SW 1271 (cell line): ENCODE measurements at regions not wholly inside any gene's neighbourhood (a gene's known extent, or its start where the extent isn't known, plus 50 kb on each side); places are given as distances from the start of the nearest gene placed in this dataset.

Experiments used
- DNase-seq, 2 experiments: peaks; one replicate each; lab custom pipeline; 2025; lab: John Stamatoyannopoulos, UW

DNA sequence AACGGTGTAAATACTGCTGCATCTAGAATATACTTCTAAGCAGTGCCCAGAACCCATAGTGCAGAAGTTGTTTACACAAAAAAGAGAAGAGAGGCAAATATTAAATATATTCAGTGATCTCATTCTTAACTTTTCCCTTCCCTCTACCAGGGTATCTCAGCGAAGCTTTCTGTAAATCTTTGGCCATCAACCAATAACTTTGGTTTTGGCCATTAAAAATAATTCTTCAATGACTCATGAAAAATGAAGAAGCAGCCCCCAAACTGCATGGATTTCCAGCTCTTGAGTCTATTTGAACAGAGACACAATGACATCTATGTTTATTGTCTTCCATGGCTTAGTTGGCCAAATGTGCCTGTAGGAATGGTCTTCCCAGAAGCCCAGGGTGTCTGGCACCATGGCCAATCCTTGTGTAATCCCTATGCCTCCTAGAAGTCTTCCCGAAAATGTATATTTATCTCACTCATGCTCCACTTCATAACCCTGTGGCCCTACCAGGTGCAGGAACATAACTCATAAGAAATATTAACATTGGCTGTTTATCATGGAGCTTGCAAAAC lies 646.6 kb downstream of the TOX3 start:
- no peak for DNase-seq

DNA sequence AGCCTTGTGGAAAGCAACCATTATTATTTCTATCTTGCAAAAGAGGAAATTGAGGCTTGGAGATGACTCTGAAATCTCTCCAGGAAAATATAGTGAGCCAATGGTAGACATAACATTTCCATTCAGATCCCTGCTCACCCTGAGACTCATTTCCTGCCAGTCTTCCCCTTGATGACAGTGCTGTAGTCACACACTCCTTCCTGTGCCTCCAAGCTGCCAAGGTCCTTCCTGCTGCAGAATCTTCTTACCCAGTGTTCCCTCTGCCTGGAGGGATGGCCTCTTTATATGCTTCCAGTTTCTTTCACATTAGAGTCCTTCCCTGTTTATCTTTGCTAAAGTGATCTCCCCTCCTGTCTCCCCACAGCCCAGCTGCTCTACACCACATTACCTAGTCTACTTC lies 648.1 kb downstream of the TOX3 start:
- DNase-seq, result peak in 1 of 2 experiments; percentile 1

DNA sequence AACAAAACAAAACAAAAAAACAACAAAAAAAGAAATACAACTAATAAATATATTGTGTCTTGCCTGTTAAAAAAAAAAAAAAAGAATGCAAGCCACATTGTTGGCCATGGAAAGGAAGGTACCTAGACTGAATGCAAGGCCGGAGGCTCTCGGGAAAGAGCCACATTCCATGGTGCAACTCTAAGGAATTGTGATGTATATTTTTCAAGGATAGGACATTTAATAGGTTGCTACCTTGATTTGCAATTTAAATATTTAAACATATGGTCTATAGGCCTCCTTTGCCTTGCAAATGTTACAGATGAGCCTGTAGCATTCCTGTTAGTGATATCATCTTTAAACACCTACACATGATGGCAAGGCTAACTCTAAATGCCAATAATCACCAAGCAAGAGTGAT lies 650.9 kb downstream of the TOX3 start:
- no peak for DNase-seq

DNA sequence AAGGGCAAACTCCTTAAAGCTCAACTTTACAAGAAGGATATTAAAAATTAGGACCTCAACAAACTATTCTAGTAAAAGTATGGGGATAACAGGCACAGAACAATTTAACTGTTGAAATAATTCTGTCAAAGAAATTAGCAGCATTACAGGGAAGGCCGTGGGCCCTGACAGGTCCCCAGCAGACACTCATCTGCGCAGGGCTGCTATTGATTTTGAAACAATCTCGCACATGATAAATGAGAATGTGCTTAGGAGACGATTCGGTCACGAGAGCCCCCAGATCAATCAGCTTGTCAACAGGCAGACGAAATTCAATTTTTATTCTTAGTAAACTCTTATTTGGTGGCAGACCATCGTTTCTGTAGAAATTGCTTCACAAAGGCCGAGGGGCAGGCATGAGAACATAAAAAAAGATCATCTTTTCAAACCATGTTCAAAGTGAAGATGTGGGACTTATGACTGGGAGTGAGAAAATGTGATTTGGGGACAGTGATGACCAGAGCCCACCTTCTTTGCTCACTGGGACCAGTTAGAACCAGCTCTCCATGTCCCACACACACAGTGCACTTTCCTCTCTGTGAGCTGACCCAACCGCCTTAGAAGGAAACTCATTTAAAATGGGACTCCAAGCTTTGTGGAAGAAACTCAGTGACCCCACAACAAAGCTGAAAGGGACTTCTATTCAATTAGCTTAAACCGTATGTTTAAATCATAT lies 654.5 kb downstream of the TOX3 start:
- no peak for DNase-seq

DNA sequence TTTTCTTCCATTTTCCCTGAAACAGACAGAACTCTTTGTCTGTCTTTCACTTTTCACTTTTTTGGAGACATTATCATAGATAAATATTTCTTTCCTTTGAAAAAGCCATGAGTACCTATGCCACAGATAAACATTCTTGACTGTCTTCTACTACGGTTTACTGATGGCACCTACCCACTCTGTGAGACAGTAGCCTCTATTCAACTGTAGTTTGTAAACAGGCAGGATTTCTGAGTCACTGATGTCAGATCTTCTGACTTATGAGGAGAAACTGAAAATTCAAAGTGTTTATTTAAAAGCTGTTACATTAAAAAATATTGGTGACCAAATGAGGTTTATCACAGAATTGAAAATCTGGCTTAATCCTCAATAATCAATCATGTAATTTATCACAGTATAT lies 658.4 kb downstream of the TOX3 start:
- DNase-seq, result no peak

DNA sequence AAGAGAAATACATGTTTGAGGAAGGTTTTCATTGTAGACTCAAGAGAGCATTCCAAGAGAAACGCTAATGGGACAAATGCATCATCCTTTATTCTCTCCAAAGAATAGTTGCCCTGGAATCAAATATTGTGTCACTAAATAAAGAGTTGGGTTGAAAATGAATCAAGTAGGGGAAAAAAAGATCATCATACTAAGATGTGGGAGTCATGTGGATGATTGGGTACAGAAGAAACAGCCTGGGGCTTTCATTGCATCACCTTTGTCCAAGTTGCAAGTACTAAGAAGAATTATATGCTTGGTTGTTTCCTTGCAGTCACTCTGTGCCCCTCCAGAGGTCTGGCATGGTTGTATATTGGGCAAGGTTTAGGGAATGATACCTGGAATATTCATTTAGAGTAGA lies 658.9 kb downstream of the TOX3 start:
- DNase-seq, result no peak

DNA sequence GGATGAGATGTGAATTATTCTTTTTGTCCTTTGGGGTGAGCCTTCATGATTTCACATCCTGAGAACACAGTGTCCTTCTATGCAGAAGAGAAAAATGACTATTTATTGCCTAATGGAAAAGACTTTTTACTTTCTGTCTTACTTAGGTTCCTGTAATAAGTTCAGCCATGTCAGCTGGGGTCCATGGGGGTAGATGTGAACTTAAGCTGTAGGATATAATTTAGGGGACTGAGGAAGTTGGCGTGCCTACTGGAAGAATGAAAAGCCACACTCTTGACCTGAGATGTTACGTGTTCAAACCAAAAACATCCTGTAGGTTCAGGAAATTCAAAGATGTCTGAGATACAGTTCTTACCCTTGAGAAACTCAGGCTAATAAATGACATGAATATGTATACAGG lies 660.5 kb downstream of the TOX3 start:
- no peak for DNase-seq

DNA sequence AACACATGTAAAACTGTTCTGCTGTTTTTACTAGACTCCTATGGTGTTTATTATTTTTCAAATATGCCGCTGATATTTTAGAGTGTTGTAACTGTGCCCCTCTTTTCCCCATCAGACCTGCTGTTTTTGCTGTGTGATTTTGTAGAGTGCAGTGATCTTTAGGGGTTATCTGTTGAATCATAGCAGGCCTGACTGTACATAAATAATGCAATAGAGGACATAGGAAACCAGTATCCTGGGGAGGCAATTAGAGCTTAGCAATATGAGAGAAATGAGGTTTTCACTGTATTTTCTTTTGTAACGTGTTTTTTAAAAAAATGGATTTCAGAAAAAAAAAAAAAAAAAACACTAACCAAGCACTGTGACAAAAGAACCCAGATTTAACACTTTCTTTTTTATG lies 662.2 kb downstream of the TOX3 start:
- no peak for DNase-seq

DNA sequence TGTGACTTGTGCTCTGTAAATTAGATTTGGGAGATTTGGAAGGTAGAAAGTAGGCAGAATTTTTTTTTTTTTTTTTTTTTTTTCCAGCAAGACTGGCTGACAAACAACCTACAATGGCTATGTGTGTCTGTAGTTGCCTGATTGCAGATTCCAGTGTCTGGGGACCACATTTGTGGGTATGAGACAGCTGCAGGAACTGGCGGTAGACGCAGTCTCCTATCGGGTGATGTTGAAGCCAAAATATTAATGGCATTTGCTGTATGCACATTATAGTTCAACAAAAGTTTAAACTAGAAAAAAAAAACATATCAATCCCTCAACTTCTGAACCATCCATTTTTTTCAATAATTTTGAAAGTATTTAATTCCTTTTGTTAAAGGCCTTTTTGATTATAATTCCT lies 665.2 kb downstream of the TOX3 start:
- DNase-seq, result no peak

DNA sequence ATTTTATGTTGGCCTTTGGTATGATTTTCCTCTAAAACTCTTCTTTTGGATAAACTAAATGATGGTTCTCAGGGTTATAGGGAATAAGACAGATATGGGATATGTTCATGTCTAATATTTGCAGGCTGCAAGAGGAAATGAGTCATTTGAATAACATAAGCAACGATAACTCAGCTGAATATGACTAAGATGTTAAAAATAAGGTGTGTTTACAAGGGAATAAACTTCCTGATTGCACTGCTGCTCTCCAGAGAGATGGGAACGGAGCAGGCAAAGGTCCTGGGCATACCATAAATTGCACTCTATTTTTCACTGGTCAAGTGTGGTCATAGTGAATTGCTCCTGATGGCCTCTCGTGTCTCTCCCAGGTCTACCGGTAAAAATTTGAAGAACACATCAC lies 666.2 kb downstream of the TOX3 start:
- peak in 1 of 2 experiments; percentile 47 for DNase-seq

DNA sequence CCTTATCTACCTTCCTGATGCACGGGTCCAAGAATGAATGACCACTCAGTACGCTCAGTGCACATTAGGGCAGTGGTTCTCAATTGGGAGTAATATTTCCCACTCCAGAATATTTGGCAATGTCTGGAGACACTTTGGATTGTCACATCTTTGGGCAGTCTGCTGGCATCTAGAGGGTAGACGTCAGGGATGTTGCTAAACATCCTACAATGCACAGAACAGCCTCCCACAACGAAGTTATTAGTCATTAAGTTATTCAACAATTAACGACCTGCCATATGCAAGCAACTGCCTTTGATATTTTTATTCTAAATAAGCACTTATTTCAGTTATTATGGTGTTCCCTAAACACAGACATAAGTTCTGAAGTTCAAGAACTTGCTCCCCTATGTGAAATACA lies 669.3 kb downstream of the TOX3 start:
- DNase-seq, result no peak

DNA sequence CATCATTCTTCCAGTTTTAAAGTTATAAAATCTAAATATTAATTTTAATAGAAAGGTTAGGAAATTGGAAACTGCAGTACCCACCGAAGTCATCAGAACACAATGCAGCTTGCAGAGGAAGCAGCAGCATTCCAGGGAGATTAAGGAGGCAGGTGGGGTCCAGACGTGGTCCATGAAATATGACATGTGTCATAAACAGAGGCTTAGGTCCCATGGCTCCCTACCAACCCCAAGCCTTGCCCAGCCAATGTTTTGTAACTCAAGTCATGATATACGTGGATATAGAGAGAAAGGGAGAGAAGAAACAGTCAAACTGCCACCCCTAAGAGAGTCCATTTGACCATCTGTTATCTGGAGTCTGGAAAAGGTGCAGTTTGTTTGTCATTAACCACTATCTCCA lies 670.0 kb downstream of the TOX3 start:
- no peak for DNase-seq

DNA sequence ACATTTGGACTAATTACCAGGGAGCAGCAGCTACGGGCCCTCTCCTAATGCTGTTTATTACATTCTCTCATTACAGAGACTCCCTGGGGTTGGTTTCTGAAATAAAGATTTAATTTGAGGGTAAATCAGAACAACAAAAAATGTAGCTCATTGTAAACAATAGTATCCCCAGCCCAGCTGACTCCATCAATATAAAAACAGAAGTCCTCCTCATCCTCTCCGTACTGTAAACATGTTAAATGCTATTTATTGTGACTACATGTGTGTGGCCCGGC lies 670.4 kb downstream of the TOX3 start:
- no peak for DNase-seq

DNA sequence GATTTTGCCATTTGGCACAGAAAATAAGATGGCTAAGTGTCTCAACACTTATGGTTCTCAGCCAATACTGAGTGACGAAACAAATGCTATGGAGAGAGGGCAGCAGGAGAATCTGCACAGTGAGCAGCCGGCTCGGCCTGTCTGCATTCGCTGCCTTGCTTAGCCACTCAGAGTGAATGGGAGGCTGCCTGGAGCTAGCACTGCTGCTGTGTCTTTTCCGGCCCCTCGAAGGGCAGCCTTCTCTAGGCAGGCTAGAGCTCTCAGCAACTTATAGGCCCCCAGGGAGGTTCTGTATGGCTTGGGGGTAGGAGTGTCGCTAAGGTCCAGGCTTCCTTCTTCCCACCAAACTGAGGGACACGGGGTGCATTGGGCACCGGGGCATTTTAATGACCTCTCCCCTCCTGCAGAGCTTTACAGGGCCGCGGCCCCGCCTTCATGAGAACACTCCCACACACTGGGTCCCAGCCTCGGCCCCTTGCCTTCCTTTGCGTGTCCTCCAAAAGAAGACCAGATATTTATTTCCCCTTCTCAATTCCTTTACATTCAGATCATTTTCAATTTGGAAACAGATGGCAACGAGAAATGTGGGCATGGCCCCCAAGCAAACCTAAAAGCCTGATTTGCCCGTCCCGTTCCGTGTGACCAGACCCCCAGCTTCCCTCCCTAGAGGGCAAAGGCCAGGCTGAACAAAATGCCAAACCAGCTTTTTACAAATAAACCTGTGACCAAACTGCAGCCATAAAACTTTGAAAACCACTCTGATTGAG lies 670.9 kb downstream of the TOX3 start:
- no peak for DNase-seq

DNA sequence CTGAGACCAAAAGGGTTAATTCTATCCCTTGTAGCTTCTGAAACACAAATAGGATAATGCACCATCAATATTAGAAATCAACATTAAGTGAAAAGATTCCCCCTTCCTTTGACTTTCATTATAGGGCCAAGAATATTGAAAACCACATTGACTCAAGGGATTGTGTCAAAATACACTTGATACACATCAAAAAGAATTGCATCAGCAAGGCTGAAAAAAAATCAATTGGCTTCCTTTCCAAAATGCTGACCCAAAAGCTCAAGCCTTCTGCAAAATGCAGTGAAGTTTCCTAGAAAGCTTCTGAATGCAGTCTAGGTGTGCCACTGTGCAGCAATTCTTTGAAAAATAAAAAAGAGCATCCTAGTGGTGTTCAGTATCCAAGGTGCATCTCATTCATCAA lies 674.4 kb downstream of the TOX3 start:
- DNase-seq, result no peak

DNA sequence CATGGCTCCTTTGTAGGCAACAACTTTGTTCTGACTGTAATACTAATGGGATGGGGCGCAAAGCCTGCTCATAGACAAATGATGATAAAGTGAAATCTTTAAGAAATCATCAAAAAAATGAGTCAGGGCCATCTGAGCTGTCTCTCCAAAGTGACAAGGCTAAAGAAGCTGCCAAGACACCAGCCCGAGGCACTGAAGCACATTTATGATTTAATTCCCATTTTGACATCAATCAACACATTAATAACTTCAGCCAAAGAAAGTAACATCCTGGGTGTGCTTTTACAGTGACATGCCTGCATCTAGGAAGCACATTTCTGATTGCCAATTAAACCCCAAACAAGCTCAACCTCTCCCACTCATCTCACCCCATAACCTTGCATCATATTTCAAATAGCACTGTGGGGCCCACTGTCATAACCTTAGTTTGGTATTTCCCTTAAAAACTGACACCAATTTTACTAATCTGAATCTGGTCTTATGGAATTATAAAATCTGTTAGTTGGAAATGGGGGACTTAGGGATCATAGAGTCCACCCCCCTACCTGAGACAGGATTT lies 676.6 kb downstream of the TOX3 start:
- DNase-seq, result no peak

DNA sequence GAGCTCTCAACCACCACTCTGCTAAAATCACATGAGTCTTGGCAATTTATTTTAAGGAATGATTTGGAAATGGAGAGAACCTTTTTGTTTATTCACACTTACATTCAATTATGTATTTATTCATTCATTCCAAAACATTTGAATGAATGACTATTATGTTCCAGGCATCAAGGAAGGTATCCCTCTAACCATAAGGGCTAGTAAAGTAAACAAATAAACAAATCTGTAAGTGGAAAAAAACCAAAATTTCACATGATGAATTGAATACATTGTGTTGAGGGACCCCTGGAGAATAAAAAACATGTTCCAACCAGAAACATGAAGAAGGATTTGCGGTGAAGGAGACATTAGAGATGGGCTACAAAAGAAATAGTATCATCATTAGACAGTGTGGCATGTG lies 677.8 kb downstream of the TOX3 start:
- DNase-seq, result no peak

DNA sequence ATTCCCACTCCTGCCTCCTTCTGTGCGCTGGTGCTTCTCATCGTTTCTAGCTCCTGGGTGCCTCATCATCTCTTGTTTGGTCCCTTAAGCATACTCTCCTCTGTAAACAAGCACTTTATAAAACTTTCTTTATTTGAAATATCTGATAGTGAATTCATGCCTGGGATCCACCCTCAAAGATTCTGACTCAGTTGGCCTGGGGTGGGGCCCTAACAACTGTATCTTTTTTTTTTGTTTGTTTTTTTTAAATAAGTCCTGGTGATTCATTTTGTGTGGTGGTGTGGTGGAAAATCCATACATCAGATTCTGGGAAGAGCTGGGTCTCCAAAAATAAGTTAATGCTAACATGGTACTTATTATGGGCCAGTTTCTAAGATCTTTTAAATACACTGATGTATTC lies 678.3 kb downstream of the TOX3 start:
- no peak for DNase-seq

DNA sequence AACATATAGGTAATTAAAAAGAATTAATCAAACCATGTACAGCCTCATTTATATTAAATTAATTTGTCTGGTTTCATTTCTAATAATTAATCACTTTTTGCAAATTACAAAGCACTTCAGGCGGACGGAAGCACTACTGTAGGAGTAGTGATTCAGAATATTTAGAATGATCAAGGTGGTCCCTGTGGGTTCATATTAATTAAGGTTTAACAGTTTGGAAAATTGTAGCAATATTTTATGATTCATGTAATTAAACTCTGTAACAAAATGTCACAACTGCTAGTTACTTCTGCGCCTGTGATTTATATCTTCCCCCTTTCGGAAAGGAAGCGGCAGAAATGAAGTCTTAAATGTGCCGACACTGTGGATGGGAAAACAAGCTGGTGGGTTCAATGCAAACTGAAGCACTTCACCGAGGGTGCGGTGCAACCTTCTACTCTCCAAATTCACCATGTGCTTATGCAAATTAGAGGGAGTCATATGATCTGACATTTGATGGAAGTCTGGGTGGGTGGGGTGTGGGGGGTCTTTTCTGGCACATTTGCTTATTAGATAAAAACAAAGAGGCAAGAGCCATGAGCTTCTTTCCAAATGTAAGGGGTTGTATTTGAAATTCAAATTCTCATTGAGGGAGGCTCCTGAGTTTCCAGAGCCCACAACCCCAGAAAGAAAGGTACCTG lies 679.4 kb downstream of the TOX3 start:
- DNase-seq, result no peak

DNA sequence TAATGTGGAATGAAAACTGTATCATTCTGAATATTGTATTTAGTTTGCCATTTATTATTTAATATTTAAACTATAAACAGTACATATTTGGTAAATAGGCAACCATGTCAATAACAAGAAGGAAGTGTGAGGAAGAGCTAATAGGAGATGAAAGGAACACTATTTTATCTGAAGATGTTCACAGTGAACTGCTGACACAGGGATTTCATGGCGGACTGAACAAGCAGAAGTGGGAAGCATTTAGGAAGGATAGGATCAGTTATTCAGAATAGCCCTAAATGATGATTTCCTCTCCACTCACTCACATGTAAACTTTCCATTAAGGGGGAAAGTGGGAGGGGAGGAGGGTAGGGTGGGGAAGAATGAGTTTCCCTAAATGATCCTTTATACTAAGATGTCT lies 682.4 kb downstream of the TOX3 start:
- no peak for DNase-seq

DNA sequence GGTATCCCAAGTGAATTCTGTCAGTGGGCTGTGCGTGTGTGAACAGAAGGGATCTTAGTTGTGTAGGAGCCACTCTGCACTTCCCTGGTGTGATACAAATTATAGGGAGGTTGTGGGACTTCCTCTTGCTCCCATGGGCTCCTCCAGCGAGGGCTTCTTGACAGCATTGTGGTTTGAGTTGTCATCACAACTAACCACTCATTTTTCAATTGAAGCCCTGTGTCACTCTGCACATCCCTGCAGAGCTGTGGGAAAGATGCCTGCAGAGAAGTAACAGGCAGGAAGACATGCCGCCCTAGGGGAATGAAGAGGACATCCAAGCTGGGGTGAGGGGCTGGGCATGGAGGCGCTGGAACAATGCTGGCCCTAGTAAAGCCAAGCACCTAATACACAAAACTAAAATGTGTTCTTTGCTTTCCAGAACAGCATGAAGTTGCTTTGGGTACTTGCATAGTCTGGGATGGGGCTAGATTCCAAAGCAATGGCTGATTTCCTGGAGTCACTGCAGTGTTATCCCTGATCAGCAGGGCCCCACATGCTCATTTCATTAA lies 692.5 kb downstream of the TOX3 start:
- no peak for DNase-seq

DNA sequence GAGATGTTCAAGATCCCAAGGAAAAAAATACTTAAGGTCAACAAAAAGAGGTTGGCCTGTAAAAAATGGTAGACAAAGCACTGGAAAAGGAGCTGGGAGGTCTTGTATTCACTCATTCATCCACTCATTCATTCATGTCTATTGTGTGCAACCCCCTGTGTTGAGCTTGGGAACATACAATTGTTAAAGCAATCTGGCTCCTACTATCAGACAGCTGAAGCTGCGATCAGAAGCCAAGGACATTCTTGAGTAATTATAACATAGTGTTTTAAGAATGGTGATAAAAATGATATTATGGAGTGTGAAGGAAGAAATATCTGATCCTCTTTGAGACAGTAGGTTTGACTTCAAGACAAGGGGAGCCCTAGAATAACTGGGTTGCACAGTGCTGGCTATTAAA lies 693.4 kb downstream of the TOX3 start:
- no peak for DNase-seq

DNA sequence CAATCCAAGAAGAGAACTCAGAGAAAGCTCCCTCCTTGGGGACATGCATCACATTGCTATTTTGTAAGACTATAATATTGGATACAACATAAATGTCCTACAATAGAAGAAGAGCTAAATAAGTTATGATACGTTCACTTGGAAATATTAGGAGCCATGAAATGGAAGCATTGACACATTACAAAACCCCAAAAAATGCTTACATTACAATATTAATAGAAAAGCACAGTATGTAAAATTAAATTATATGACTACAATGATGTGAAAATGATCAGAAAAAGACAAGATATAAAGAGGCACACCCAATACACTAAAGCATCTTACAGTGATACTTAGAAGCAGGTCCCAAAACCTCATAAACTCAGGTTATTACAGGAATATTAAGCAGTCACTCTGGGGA lies 694.1 kb downstream of the TOX3 start:
- no peak for DNase-seq
